ENCODE measurements at regions not wholly inside any gene's neighbourhood (a gene's known extent, or its start where the extent isn't known, plus 50 kb on each side); places are given as distances from the start of the nearest gene placed in this dataset.

- TF ChIP-seq, protein P1, sequence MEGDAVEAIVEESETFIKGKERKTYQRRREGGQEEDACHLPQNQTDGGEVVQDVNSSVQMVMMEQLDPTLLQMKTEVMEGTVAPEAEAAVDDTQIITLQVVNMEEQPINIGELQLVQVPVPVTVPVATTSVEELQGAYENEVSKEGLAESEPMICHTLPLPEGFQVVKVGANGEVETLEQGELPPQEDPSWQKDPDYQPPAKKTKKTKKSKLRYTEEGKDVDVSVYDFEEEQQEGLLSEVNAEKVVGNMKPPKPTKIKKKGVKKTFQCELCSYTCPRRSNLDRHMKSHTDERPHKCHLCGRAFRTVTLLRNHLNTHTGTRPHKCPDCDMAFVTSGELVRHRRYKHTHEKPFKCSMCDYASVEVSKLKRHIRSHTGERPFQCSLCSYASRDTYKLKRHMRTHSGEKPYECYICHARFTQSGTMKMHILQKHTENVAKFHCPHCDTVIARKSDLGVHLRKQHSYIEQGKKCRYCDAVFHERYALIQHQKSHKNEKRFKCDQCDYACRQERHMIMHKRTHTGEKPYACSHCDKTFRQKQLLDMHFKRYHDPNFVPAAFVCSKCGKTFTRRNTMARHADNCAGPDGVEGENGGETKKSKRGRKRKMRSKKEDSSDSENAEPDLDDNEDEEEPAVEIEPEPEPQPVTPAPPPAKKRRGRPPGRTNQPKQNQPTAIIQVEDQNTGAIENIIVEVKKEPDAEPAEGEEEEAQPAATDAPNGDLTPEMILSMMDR (conservative IDR thresholded peaks at IDR 0.05; ENCODE audit: low read depth in 2 of 2), result no peak
- no peak for TF ChIP-seq CREB1 (CRISPR knock-in tag; IDR thresholded peaks at IDR 0.05; ENCODE audit: low read depth)
- TF ChIP-seq JUNB (IDR thresholded peaks at IDR 0.05; ENCODE audit: unreplicated experiment), result no peak
- TF ChIP-seq EZH2phosphoT487 (IDR thresholded peaks at IDR 0.05; ENCODE audit: unreplicated experiment), result no peak
- TF ChIP-seq EZH2 (IDR thresholded peaks at IDR 0.05; ENCODE audit: low read depth, unreplicated experiment), result no peak
- TF ChIP-seq, protein P2, sequence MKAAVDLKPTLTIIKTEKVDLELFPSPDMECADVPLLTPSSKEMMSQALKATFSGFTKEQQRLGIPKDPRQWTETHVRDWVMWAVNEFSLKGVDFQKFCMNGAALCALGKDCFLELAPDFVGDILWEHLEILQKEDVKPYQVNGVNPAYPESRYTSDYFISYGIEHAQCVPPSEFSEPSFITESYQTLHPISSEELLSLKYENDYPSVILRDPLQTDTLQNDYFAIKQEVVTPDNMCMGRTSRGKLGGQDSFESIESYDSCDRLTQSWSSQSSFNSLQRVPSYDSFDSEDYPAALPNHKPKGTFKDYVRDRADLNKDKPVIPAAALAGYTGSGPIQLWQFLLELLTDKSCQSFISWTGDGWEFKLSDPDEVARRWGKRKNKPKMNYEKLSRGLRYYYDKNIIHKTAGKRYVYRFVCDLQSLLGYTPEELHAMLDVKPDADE (IDR thresholded peaks at IDR 0.05), result no peak
- TF ChIP-seq, protein P3, sequence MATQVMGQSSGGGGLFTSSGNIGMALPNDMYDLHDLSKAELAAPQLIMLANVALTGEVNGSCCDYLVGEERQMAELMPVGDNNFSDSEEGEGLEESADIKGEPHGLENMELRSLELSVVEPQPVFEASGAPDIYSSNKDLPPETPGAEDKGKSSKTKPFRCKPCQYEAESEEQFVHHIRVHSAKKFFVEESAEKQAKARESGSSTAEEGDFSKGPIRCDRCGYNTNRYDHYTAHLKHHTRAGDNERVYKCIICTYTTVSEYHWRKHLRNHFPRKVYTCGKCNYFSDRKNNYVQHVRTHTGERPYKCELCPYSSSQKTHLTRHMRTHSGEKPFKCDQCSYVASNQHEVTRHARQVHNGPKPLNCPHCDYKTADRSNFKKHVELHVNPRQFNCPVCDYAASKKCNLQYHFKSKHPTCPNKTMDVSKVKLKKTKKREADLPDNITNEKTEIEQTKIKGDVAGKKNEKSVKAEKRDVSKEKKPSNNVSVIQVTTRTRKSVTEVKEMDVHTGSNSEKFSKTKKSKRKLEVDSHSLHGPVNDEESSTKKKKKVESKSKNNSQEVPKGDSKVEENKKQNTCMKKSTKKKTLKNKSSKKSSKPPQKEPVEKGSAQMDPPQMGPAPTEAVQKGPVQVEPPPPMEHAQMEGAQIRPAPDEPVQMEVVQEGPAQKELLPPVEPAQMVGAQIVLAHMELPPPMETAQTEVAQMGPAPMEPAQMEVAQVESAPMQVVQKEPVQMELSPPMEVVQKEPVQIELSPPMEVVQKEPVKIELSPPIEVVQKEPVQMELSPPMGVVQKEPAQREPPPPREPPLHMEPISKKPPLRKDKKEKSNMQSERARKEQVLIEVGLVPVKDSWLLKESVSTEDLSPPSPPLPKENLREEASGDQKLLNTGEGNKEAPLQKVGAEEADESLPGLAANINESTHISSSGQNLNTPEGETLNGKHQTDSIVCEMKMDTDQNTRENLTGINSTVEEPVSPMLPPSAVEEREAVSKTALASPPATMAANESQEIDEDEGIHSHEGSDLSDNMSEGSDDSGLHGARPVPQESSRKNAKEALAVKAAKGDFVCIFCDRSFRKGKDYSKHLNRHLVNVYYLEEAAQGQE (IDR thresholded peaks at IDR 0.05; ENCODE audit: unreplicated experiment), result no peak
These were observed 463.1 kb upstream of the GOLIM4 start for GRCh38 chr3:168558728-168559411.

Data from GM23338 (cell line).